Keratinocyte (primary cell): ENCODE measurements at regions not wholly inside any gene's neighbourhood (a gene's known extent, or its start where the extent isn't known, plus 50 kb on each side); places are given as distances from the start of the nearest gene placed in this dataset.

ENCODE experiments used
- DNase-seq: peaks from one replicate; pipeline ENCODE4 v3.0.0-alpha.2; 2011; ENCODE audit warnings: low read depth, missing footprints, low spot score
- FAIRE-seq: peaks from 2 replicates; lab custom pipeline; 2011; peaks lifted over from hg19 to GRCh38; lab: Jason Lieb, UNC
- H2AFZ ChIP-seq: 2 replicates; pipeline ENCODE4 v1.6.0; 2012; ENCODE audit warnings: low read length, control low read depth, inconsistent platforms; ENCODE audit not compliant: control insufficient read depth
- H3K27ac ChIP-seq: 2 replicates; pipeline ENCODE4 v1.5.1; 2011; ENCODE audit warnings: low read length; ENCODE audit not compliant: control insufficient read depth, insufficient read depth
- H3K27me3 ChIP-seq: 3 replicates; pipeline ENCODE4 v1.6.0; 2011; ENCODE audit warnings: low read length; ENCODE audit not compliant: control insufficient read depth, insufficient read depth; ENCODE audit errors: extremely low read depth
- H3K36me3 ChIP-seq, 2 experiments: 2 replicates in 1 of 2; 3 replicates in 1 of 2; pipeline ENCODE4 v1.5.1; 2011; ENCODE audit warnings: low read length in 2 of 2, mild to moderate bottlenecking in 1 of 2; ENCODE audit not compliant: control insufficient read depth in 2 of 2, insufficient read depth in 2 of 2; ENCODE audit errors: extremely low read depth in 1 of 2
- H3K4me1 ChIP-seq: 3 replicates; pipeline ENCODE4 v1.5.1; 2011; ENCODE audit warnings: low read length; ENCODE audit not compliant: control insufficient read depth, insufficient read depth; ENCODE audit errors: extremely low read depth
- H3K4me2 ChIP-seq: 3 replicates; pipeline ENCODE4 v1.6.0; 2011; ENCODE audit warnings: low read depth, low read length; ENCODE audit not compliant: control insufficient read depth, insufficient read depth; ENCODE audit errors: extremely low read depth
- H3K4me3 ChIP-seq, 3 experiments: fragments of 200-600 bp in 1 of 3; sonication (generic) in 1 of 3; 2 replicates in 2 of 3; 3 replicates in 1 of 3; pipeline ENCODE4 v1.5.1; 2011 to 2016; ENCODE audit warnings: low read length in 3 of 3, mild to moderate bottlenecking in 3 of 3, control low read depth in 2 of 3, inconsistent platforms in 1 of 3, low read depth in 1 of 3, mixed read lengths in 1 of 3, mixed run types in 1 of 3, moderate library complexity in 1 of 3; ENCODE audit not compliant: control insufficient read depth in 2 of 3, insufficient read depth in 2 of 3; ENCODE audit errors: extremely low read depth in 1 of 3
- H3K79me2 ChIP-seq: 2 replicates; pipeline ENCODE4 v1.6.0; 2012; ENCODE audit warnings: low read length; ENCODE audit not compliant: control insufficient read depth, insufficient read depth
- H3K9ac ChIP-seq: 3 replicates; pipeline ENCODE4 v1.6.0; 2011; ENCODE audit warnings: low read length; ENCODE audit not compliant: control insufficient read depth, insufficient read depth; ENCODE audit errors: extremely low read depth
- H3K9me1 ChIP-seq: 3 replicates; pipeline ENCODE4 v1.6.0; 2011; ENCODE audit warnings: low read length; ENCODE audit not compliant: control insufficient read depth, insufficient read depth; ENCODE audit errors: extremely low read depth
- H3K9me3 ChIP-seq: 2 replicates; pipeline ENCODE4 v1.5.1; 2012; ENCODE audit warnings: low read depth, low read length; ENCODE audit not compliant: control insufficient read depth
- H4K20me1 ChIP-seq: 3 replicates; pipeline ENCODE4 v1.6.0; 2011; ENCODE audit warnings: low read length; ENCODE audit not compliant: control insufficient read depth, insufficient read depth; ENCODE audit errors: extremely low read depth
- EZH2 ChIP-seq: IDR thresholded peaks from one replicate; pipeline ENCODE4 v1.6.1; 2012; ENCODE audit warnings: inconsistent platforms, mild to moderate bottlenecking, low read length, moderate library complexity
- dilution Hi-C: fragments of 300-500 bp; cut with MboI; formaldehyde crosslinking; loops from one replicate; pipeline ENCODE4 v1.7.0; 2020; ENCODE audit warnings: low sequenced_read_pairs; ENCODE audit not compliant: extremely low pct_ligation_motif_present
- TF ChIP-seq, protein P1 (sequence below), 3 experiments: IDR thresholded peaks in 1 of 3; conservative IDR thresholded peaks in 1 of 3; optimal IDR thresholded peaks in 1 of 3; 2 replicates in 2 of 3; 3 replicates in 1 of 3; pipeline versions ENCODE3 to v1.5.1; 2011; ENCODE audit warnings: low read length in 3 of 3, mild to moderate bottlenecking in 3 of 3, moderate library complexity in 2 of 3, control low read depth in 1 of 3, inconsistent platforms in 1 of 3; ENCODE audit not compliant: insufficient read depth in 2 of 3; ENCODE audit errors: extremely low read depth in 1 of 3

DNA sequence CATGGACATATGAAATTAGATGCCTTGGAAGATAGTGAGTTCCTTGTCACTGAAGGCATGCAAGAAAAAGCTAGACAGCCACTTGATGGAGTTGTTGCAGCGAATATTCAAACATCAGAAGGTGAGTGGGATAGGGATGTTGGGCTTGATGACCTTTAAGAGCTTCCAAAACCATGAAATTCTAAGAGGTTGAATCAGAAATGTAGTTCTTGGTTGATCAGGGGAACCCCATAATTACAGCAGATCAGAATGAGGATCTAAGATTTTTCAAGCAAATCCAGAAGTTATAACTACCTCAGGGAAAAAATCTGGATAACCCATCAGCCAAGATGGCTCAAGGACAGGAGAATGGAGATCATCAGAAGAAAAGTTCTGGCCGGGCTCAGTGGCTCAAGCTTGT is 244.3 kb upstream of the NR4A3 start:
- Histone ChIP-seq H3K9me3 (no peaks in the 10 kb centered on the region), H3K36me3 (no peaks in the 10 kb centered on the region), H4K20me1 (no peaks in the 10 kb centered on the region), H3K4me2 (no peak overlapping the region), H3K4me1 (no peaks in the 10 kb centered on the region), H3K9ac (no peak overlapping the region), H3K27ac (no peak overlapping the region), H3K27me3 (no peaks in the 10 kb centered on the region), H3K79me2 (no peaks in the 10 kb centered on the region), H3K4me3 (no peak overlapping the region), H3K9me1 (no peaks in the 10 kb centered on the region), H2AFZ (no peak overlapping the region)
- no peak for TF ChIP-seq EZH2
- TF ChIP-seq, protein P1, sequence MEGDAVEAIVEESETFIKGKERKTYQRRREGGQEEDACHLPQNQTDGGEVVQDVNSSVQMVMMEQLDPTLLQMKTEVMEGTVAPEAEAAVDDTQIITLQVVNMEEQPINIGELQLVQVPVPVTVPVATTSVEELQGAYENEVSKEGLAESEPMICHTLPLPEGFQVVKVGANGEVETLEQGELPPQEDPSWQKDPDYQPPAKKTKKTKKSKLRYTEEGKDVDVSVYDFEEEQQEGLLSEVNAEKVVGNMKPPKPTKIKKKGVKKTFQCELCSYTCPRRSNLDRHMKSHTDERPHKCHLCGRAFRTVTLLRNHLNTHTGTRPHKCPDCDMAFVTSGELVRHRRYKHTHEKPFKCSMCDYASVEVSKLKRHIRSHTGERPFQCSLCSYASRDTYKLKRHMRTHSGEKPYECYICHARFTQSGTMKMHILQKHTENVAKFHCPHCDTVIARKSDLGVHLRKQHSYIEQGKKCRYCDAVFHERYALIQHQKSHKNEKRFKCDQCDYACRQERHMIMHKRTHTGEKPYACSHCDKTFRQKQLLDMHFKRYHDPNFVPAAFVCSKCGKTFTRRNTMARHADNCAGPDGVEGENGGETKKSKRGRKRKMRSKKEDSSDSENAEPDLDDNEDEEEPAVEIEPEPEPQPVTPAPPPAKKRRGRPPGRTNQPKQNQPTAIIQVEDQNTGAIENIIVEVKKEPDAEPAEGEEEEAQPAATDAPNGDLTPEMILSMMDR (optimal IDR thresholded peaks at IDR 0.05 in 1 of 3, IDR thresholded peaks at IDR 0.05 in 1 of 3, conservative IDR thresholded peaks at IDR 0.05 in 1 of 3; ENCODE audit: extremely low read depth in 1 of 3, insufficient read depth in 2 of 3, low read length in 3 of 3), result no peak
- no peak for FAIRE-seq
- dilution Hi-C loops, result no loop called here
- no peak for DNase-seq

DNA sequence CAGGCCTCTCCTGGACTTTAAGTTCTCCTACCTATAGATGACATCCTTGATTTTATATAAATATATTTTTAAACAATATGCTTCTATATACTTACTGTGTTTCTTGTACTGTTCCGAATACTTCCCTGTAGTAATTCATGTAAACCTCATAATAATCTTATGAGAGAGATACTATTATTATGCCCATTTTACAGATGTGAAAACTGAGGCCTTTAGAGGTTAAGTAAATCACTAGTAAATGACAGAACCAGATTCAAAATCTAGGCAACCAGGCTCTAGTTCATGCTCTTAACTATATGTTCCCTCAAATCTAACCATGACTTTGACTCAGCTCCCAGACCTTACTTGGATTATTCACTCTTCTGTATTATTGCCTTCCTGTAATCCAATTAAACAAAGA is 243.0 kb upstream of the NR4A3 start:
- Histone ChIP-seq H3K27ac (no peak overlapping the region), H3K4me2 (no peak overlapping the region), H3K79me2 (no peaks in the 10 kb centered on the region), H3K36me3 (no peaks in the 10 kb centered on the region), H3K9me3 (no peaks in the 10 kb centered on the region), H3K4me3 (no peak overlapping the region), H2AFZ (no peak overlapping the region), H3K4me1 (no peaks in the 10 kb centered on the region), H4K20me1 (no peaks in the 10 kb centered on the region), H3K9me1 (no peaks in the 10 kb centered on the region), H3K27me3 (no peaks in the 10 kb centered on the region), H3K9ac (no peak overlapping the region)
- no peak for DNase-seq
- dilution Hi-C loops, result no loop called here
- FAIRE-seq, result no peak
- TF ChIP-seq EZH2, result no peak
- TF ChIP-seq, protein P1 (optimal IDR thresholded peaks at IDR 0.05 in 1 of 3, IDR thresholded peaks at IDR 0.05 in 1 of 3, conservative IDR thresholded peaks at IDR 0.05 in 1 of 3; ENCODE audit: extremely low read depth in 1 of 3, insufficient read depth in 2 of 3, low read length in 3 of 3), result no peak
